HepG2 (cell line): ENCODE measurements at regions not wholly inside any gene's neighbourhood (a gene's known extent, or its start where the extent isn't known, plus 50 kb on each side); places are given as distances from the start of the nearest gene placed in this dataset.

ENCODE experiments used
- ATAC-seq: fragments of 200-7000 bp; cut with Tn5 transposase; 3 replicates; pipeline ENCODE4 v1.9.1; 2020; ENCODE audit warnings: mild to moderate bottlenecking, moderate library complexity
- BruUV-seq: library from RNA; stranded (reverse); fragments of 400-500 nt; replicated peaks from 2 replicates; lab custom pipeline; 2021; lab: Mats Ljungman, UMichigan
- CTCF ChIA-PET: fragments of 300-600 bp; formaldehyde crosslinking; extraction: SDS; loops from one replicate; lab custom pipeline; 2021; ENCODE audit warnings: low total read pairs, inconsistent platforms, low intra/inter-chr PET ratio; lab: Yijun Ruan, JAX
- POLR2A ChIA-PET: fragments of 350-600 bp; sonication (Branson Sonifier 250); formaldehyde crosslinking; loops from one replicate; lab custom pipeline; 2020; ENCODE audit warnings: antibody characterized with exemption, inconsistent platforms; lab: Yijun Ruan, JAX
- DNase-seq: peaks from one replicate; pipeline ENCODE4 v3.0.0-alpha.2; 2015; ENCODE audit warnings: low spot score
- FAIRE-seq: peaks from 3 replicates; lab custom pipeline; 2011; peaks lifted over from hg19 to GRCh38; lab: Jason Lieb, UNC
- H2AFZ ChIP-seq: one replicate; pipeline ENCODE4 v1.6.1; 2011; ENCODE audit warnings: low read length, inconsistent platforms
- H3K27ac ChIP-seq: fragments of 300-600 bp; 3 replicates; pipeline ENCODE4 v1.8.0; 2011; ENCODE audit warnings: mixed run types, mild to moderate bottlenecking, mixed read lengths, low read length, inconsistent platforms; ENCODE audit not compliant: insufficient read depth; ENCODE audit errors: extremely low read length
- H3K27me3 ChIP-seq, 2 experiments: fragments of 200-600 bp in 1 of 2; 2 replicates in 1 of 2; 3 replicates in 1 of 2; pipeline versions ENCODE4 v1.6.0 to v1.8.0; 2011; ENCODE audit warnings: low read length in 2 of 2, mild to moderate bottlenecking in 2 of 2, moderate library complexity in 2 of 2, inconsistent platforms in 1 of 2; ENCODE audit not compliant: insufficient read depth in 2 of 2, control insufficient read depth in 1 of 2
- H3K36me3 ChIP-seq, 2 experiments: fragments of 200-600 bp in 1 of 2; replicated peaks in 1 of 2; 2 replicates in 1 of 2; 3 replicates in 1 of 2; pipeline versions ENCODE4 v1.5.1 to v1.8.0; 2011; ENCODE audit warnings: low read length in 2 of 2, inconsistent platforms in 1 of 2; ENCODE audit not compliant: insufficient read depth in 2 of 2, control insufficient read depth in 1 of 2
- H3K4me1 ChIP-seq: 2 replicates; pipeline ENCODE4 v1.5.1; 2012; ENCODE audit warnings: low read length, inconsistent platforms; ENCODE audit not compliant: insufficient read depth
- H3K4me2 ChIP-seq: 2 replicates; pipeline ENCODE4 v1.6.0; 2011; ENCODE audit warnings: low read depth, low read length, inconsistent platforms
- H3K4me3 ChIP-seq, 3 experiments: fragments of 200-600 bp in 1 of 3; sonication (generic), shearing (Covaris generic) in 1 of 3; replicated peaks in 1 of 3; 2 replicates each; pipeline ENCODE4 v1.5.1; 2011 to 2016; ENCODE audit warnings: low read length in 3 of 3, inconsistent platforms in 2 of 3, low read depth in 2 of 3, mild to moderate bottlenecking in 2 of 3, control low read depth in 1 of 3, mixed read lengths in 1 of 3; ENCODE audit not compliant: insufficient read depth in 1 of 3
- H3K79me2 ChIP-seq: one replicate; pipeline ENCODE4 v1.6.1; 2011; ENCODE audit warnings: low read length, inconsistent platforms; ENCODE audit not compliant: insufficient read depth
- H3K9ac ChIP-seq: 2 replicates; pipeline ENCODE4 v1.6.0; 2011; ENCODE audit warnings: mild to moderate bottlenecking, low read depth, low read length, inconsistent platforms; ENCODE audit not compliant: insufficient read depth
- H3K9me3 ChIP-seq: 2 replicates; pipeline ENCODE4 v1.5.1; 2012; ENCODE audit warnings: mild to moderate bottlenecking, low read length
- H4K20me1 ChIP-seq: 2 replicates; pipeline ENCODE4 v1.6.0; 2011; ENCODE audit warnings: inconsistent platforms, mild to moderate bottlenecking, low read length, moderate library complexity; ENCODE audit not compliant: insufficient read depth
- CBX1 ChIP-seq: IDR thresholded peaks from one replicate; pipeline ENCODE4 v1.6.1; 2016; ENCODE audit warnings: antibody characterized with exemption, low read depth
- GABPB1 ChIP-seq: IDR thresholded peaks from 2 replicates; pipeline ENCODE4 v1.6.1; 2016; ENCODE audit warnings: mild to moderate bottlenecking, missing genetic modification reagents, moderate library complexity, missing compliant biosample characterization
- NCOA1 ChIP-seq: sonication (generic); formaldehyde crosslinking; IDR thresholded peaks from 2 replicates; pipeline ENCODE4 v1.9.0; 2021; ENCODE audit warnings: missing genetic modification reagents
- SAFB2 ChIP-seq: sonication (generic); formaldehyde crosslinking; IDR thresholded peaks from 2 replicates; pipeline ENCODE4 v1.5.1; 2020; ENCODE audit warnings: missing genetic modification reagents, low read depth, mild to moderate bottlenecking, borderline replicate concordance
- SMAD1 ChIP-seq: sonication (generic); formaldehyde crosslinking; IDR thresholded peaks from 2 replicates; pipeline ENCODE4 v1.4.0; 2020; ENCODE audit warnings: missing genetic modification reagents, low read depth, mild to moderate bottlenecking, borderline replicate concordance
- TEAD3 ChIP-seq: optimal IDR thresholded peaks from 2 replicates; pipeline ENCODE3; 2016; ENCODE audit warnings: borderline replicate concordance
- YEATS2 ChIP-seq: sonication (generic); formaldehyde crosslinking; IDR thresholded peaks from 2 replicates; pipeline ENCODE4 v1.4.0; 2020; ENCODE audit warnings: missing genetic modification reagents, borderline replicate concordance
- ZBTB43 ChIP-seq: sonication (generic); formaldehyde crosslinking; conservative IDR thresholded peaks from 2 replicates; pipeline ENCODE4 v1.4.0; 2020; ENCODE audit warnings: missing genetic modification reagents
- ZNF207 ChIP-seq: fragments of 450-650 bp; IDR thresholded peaks from 2 replicates; pipeline ENCODE4 v1.6.1; 2016; ENCODE audit warnings: antibody characterized with exemption, borderline replicate concordance
- ZNF317 ChIP-seq: sonication (generic); formaldehyde crosslinking; IDR thresholded peaks from 2 replicates; pipeline ENCODE4 v1.5.0; 2020; ENCODE audit warnings: mild to moderate bottlenecking, missing genetic modification reagents
- ZNF335 ChIP-seq: sonication (generic); formaldehyde crosslinking; IDR thresholded peaks from 2 replicates; pipeline ENCODE4 v1.4.0; 2020; ENCODE audit warnings: missing genetic modification reagents
- ZNF430 ChIP-seq: sonication (generic); formaldehyde crosslinking; IDR thresholded peaks from 2 replicates; pipeline ENCODE4 v1.9.0; 2021; ENCODE audit warnings: mild to moderate bottlenecking, missing genetic modification reagents
- ZNF431 ChIP-seq: sonication (generic); formaldehyde crosslinking; IDR thresholded peaks from 2 replicates; pipeline ENCODE4 v1.9.0; 2022; ENCODE audit warnings: missing genetic modification reagents, low read depth, mild to moderate bottlenecking, borderline replicate concordance
- ZNF468 ChIP-seq: sonication (generic); formaldehyde crosslinking; IDR thresholded peaks from 2 replicates; pipeline ENCODE4 v1.8.0; 2022; ENCODE audit warnings: mild to moderate bottlenecking, moderate library complexity, missing genetic modification reagents
- ZNF564 ChIP-seq: sonication (generic); formaldehyde crosslinking; IDR thresholded peaks from 2 replicates; pipeline ENCODE4 v1.8.1; 2023; ENCODE audit warnings: mild to moderate bottlenecking, missing genetic modification reagents
- ZNF709 ChIP-seq: sonication (generic); formaldehyde crosslinking; IDR thresholded peaks from 2 replicates; pipeline ENCODE4 v1.5.0; 2020; ENCODE audit warnings: mild to moderate bottlenecking, missing genetic modification reagents
- WGBS: methylation state at CpG from one replicate; pipeline ENCODE4 v1.1.6; 2017; ENCODE audit warnings: low lambda C conversion rate; 5-methylcytosine and 5-hydroxymethylcytosine counted together
- in situ Hi-C: cut with HindIII; loops from 2 replicates; pipeline ENCODE4 v1.10.0; 2017; ENCODE audit warnings: low pct_unique_long_range_greater_than_20kb; ENCODE audit not compliant: extremely low pct_ligation_motif_present
- intact Hi-C: fragments of 100-400 bp; cut with micrococcal nuclease; formaldehyde crosslinking; loops from one replicate; pipeline ENCODE4 v1.10.0; 2022; ENCODE audit not compliant: unreplicated experiment

- Histone ChIP-seq H3K9ac (no peak overlapping the region), H2AFZ (no peak overlapping the region), H4K20me1 (no peaks in the 10 kb centered on the region), H3K9me3 (no peaks in the 10 kb centered on the region), H3K36me3 (no peaks in the 10 kb centered on the region), H3K27me3 (peaks cover 0 to 37% of the 10 kb centered on the region in 2 experiments; a peak in 4 of 5 replicates), H3K4me2 (no peak overlapping the region), H3K79me2 (no peaks in the 10 kb centered on the region), H3K27ac (no peak overlapping the region), H3K4me1 (peaks cover 64% of the 10 kb centered on the region), H3K4me3 (no peak overlapping the region)
- no peak for FAIRE-seq
- no peak for DNase-seq
- TF ChIP-seq ZNF335 (CRISPR knock-in tag) (no peak), CBX1 (no peak), GABPB1 (no peak), ZNF564 (CRISPR knock-in tag) (no peak), NCOA1 (CRISPR knock-in tag) (0 out of 2 replicates have a peak, but pooled peaks have one; percentile 6)
- no TSS peak for BruUV-seq
- ChIA-PET POLR2A (no interaction called here), CTCF (no interaction called here)
- intact Hi-C loops: no loop called here
- in situ Hi-C loops: no loop called here
- WGBS: 22% methylated on average over 2 of the region's 2 CpGs
- peak; percentile 7; the same call in 1 of the 3 replicates for ATAC-seq
These were observed 87.4 kb upstream of the HK2 start for GRCh38 chr2:74746480-74746879.

- FAIRE-seq (peak; percentile 52), ATAC-seq (peak; percentile 83), DNase-seq (peak; percentile 90)
- Histone ChIP-seq H3K4me1 (peaks cover 70% of the 10 kb centered on the region), H3K36me3 (no peaks in the 10 kb centered on the region), H3K79me2 (no peaks in the 10 kb centered on the region), H3K9ac (no peak overlapping the region), H3K9me3 (no peaks in the 10 kb centered on the region), H3K4me2 (peak overlapping the region; percentile 56), H3K27me3 (peaks cover 0 to 37% of the 10 kb centered on the region in 2 experiments; a peak in 4 of 5 replicates), H2AFZ (no peak overlapping the region), H4K20me1 (no peaks in the 10 kb centered on the region), H3K4me3 (0 out of 6 replicates have a peak overlapping the region, but pooled peaks of 1 of the 3 experiments have one; percentile 19), H3K27ac (no peak overlapping the region)
- ChIA-PET POLR2A (interaction anchor here (0.6 to 1.3 kb wide), 6 partner anchors 9 to 97 kb away, joined by 3 to 8 read pairs (median 4); no protein-coding TSS in a partner anchor), CTCF (no interaction called here)
- intact Hi-C loops (no loop called here), in situ Hi-C loops (no loop called here)
- no TSS peak for BruUV-seq
- 12% methylated on average over 7 of the region's 7 CpGs for WGBS
- peak; percentile 78; the same call in 1 of the 2 replicates for TF ChIP-seq ZNF430 (CRISPR knock-in tag)
- peak; percentile 57; the same call in 1 of the 2 replicates for TF ChIP-seq ZNF317 (CRISPR knock-in tag)
- no peak for TF ChIP-seq ZNF709 (CRISPR knock-in tag)
- 0 out of 2 replicates have a peak, but pooled peaks have one; percentile 28 for TF ChIP-seq SMAD1 (CRISPR knock-in tag)
- peak; percentile 68; the same call in 1 of the 2 replicates for TF ChIP-seq YEATS2 (CRISPR knock-in tag)
- TF ChIP-seq ZBTB43 (CRISPR knock-in tag): no peak
- TF ChIP-seq ZNF207: no peak
- peak; percentile 87 for TF ChIP-seq TEAD3 (CRISPR knock-in tag)
- TF ChIP-seq ZNF468 (CRISPR knock-in tag): peak; percentile 73; the same call in 1 of the 2 replicates
- peak; percentile 21; the same call in 1 of the 2 replicates for TF ChIP-seq SAFB2 (CRISPR knock-in tag)
- TF ChIP-seq ZNF431 (CRISPR knock-in tag): peak; percentile 62; the same call in 1 of the 2 replicates
These were observed 86.4 kb upstream of the HK2 start for GRCh38 chr2:74747411-74748080.
